ENCODE measurements at regions not wholly inside any gene's neighbourhood (a gene's known extent, or its start where the extent isn't known, plus 50 kb on each side); places are given as distances from the start of the nearest gene placed in this dataset.

DNA sequence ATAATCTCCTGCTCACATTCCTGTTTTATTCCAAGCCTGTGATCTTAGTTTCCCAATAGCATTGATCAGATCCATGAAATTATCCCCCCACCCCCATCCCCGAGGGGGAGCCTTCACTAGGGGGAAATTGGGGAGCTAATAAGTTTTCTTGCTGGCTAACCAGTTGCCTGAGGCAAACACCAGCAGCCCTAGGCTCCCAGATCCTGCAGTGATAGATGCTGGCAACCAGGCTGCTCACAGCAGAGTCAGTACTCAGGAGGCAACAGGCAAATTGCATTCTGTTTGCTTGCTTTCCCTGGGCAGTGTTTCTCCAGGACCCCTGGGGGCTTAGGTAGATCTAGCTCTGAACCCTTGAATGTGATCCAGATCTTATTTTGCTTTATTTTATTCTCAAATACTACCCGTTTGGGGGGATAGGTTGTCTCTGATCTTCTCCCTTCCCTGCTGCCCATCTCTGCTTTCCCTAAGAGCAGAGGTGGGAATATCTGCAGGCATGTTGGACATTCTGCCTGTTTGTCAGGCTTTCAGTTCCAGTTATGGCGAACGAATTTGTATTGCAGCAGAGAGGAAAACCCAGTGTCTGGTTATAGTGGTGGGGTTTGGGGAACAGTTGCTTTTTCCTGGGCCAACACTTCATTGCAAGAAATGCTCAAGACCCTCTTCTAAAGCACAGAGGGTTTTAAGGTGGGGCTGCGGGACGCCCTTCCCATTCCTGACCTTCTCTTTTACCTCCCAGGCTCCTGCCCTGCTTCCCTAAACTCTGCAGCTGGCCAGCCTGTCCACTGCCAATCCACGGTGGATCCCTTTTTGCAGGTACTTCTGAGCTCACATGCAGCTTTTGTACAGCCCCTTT lies 289.8 kb upstream of the PLXNA2 start:
- H3K36me3 ChIP-seq (ENCODE audit: low read depth) = no peaks in the 10 kb centered on the region
- TF ChIP-seq, protein P1, sequence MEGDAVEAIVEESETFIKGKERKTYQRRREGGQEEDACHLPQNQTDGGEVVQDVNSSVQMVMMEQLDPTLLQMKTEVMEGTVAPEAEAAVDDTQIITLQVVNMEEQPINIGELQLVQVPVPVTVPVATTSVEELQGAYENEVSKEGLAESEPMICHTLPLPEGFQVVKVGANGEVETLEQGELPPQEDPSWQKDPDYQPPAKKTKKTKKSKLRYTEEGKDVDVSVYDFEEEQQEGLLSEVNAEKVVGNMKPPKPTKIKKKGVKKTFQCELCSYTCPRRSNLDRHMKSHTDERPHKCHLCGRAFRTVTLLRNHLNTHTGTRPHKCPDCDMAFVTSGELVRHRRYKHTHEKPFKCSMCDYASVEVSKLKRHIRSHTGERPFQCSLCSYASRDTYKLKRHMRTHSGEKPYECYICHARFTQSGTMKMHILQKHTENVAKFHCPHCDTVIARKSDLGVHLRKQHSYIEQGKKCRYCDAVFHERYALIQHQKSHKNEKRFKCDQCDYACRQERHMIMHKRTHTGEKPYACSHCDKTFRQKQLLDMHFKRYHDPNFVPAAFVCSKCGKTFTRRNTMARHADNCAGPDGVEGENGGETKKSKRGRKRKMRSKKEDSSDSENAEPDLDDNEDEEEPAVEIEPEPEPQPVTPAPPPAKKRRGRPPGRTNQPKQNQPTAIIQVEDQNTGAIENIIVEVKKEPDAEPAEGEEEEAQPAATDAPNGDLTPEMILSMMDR (IDR thresholded peaks at IDR 0.05; ENCODE audit: poor library complexity, severe bottlenecking) = no peak
- no peaks in the 10 kb centered on the region for H3K9me3 ChIP-seq (ENCODE audit: severe bottlenecking)
- H3K4me3 ChIP-seq (ENCODE audit: severe bottlenecking) = no peak overlapping the region
- no peaks in the 10 kb centered on the region for H3K27me3 ChIP-seq (ENCODE audit: insufficient read depth, poor library complexity, severe bottlenecking)
- no peaks in the 10 kb centered on the region for H3K4me1 ChIP-seq (ENCODE audit: insufficient read depth, poor library complexity, severe bottlenecking)
- DNase-seq (ENCODE audit: low spot score) = no peak
- ATAC-seq (ENCODE audit: low read depth) = no peak
- H3K27ac ChIP-seq (ENCODE audit: poor library complexity, severe bottlenecking) = no peak overlapping the region

DNA sequence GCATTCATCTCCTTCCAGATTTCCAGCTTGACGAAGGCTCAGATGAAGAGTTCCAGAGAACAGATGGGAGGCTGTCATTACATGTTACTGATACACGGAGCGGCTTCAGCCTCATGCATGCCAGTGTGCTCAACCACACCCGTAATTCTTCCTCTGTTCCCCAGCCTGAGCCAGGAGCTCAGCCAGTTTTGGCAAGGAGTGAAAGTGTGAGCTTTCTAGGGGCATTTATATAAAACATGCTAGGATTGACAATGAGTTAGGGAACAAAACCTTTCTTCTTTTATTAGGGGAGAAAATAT lies 290.4 kb upstream of the PLXNA2 start:
- no peaks in the 10 kb centered on the region for H3K4me1 ChIP-seq (ENCODE audit: insufficient read depth, poor library complexity, severe bottlenecking)
- no peak for DNase-seq (ENCODE audit: low spot score)

DNA sequence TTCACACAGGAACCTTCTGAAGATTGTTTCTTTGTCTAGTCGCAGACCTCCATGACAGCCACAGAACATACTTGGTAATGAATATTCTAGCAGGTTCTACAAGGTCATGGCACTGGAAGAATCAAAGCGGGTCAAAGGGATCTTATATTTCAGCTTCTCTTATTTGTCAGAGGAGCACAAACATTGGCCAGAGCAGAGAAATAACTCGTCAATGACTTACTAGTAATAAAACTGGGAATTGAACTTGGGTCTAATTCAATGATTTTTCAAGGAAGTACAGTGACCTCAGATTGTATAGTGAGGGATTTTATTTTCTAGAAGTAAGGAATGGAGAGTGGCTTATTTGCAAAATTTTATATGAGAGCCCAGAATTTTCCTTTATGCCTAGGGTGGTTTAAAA lies 290.8 kb upstream of the PLXNA2 start:
- Histone ChIP-seq H3K27ac (ENCODE audit: poor library complexity, severe bottlenecking) (no peak overlapping the region), H3K4me3 (ENCODE audit: severe bottlenecking) (no peak overlapping the region), H3K9me3 (ENCODE audit: severe bottlenecking) (no peaks in the 10 kb centered on the region), H3K27me3 (ENCODE audit: insufficient read depth, poor library complexity, severe bottlenecking) (no peaks in the 10 kb centered on the region), H3K36me3 (ENCODE audit: low read depth) (no peaks in the 10 kb centered on the region), H3K4me1 (ENCODE audit: insufficient read depth, poor library complexity, severe bottlenecking) (no peaks in the 10 kb centered on the region)
- ATAC-seq (ENCODE audit: low read depth) = no peak
- TF ChIP-seq, protein P1 (IDR thresholded peaks at IDR 0.05; ENCODE audit: poor library complexity, severe bottlenecking) = no peak
- DNase-seq (ENCODE audit: low spot score) = no peak

More for the DNA sequence above, 290.4 kb upstream of the PLXNA2 start:
- no peak for ATAC-seq (ENCODE audit: low read depth)
- no peaks in the 10 kb centered on the region for H3K36me3 ChIP-seq (ENCODE audit: low read depth)
- TF ChIP-seq, protein P1 (IDR thresholded peaks at IDR 0.05; ENCODE audit: poor library complexity, severe bottlenecking) = no peak
- no peak overlapping the region for H3K4me3 ChIP-seq (ENCODE audit: severe bottlenecking)
- H3K9me3 ChIP-seq (ENCODE audit: severe bottlenecking) = no peaks in the 10 kb centered on the region
- H3K27me3 ChIP-seq (ENCODE audit: insufficient read depth, poor library complexity, severe bottlenecking) = no peaks in the 10 kb centered on the region
- no peak overlapping the region for H3K27ac ChIP-seq (ENCODE audit: poor library complexity, severe bottlenecking)

DNA sequence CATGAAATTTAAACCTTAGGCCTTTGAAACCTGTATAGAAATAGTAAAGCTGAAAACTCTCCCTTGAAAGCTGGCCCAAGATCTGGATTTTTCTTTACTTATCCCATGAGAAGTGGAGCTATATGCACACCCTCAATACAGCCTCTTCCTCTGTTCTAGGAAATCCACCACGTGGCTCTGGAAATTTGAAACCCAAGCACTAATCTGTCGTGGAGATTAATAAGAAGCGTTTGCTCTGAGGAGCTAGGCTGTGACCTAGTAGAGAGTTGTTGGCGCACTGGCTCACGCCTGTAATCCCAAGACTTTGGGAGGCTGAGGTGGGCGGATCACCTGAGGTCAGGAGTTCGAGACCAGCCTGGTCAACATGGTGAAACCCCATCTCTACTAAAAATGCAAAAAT lies 291.3 kb upstream of the PLXNA2 start:
- no peak overlapping the region for H3K27ac ChIP-seq (ENCODE audit: poor library complexity, severe bottlenecking)
- H3K36me3 ChIP-seq (ENCODE audit: low read depth) = no peaks in the 10 kb centered on the region
- no peaks in the 10 kb centered on the region for H3K27me3 ChIP-seq (ENCODE audit: insufficient read depth, poor library complexity, severe bottlenecking)
- no peak overlapping the region for H3K4me3 ChIP-seq (ENCODE audit: severe bottlenecking)
- H3K9me3 ChIP-seq (ENCODE audit: severe bottlenecking) = no peaks in the 10 kb centered on the region
- DNase-seq (ENCODE audit: low spot score) (no peak), ATAC-seq (ENCODE audit: low read depth) (no peak)
- TF ChIP-seq, protein P1 (IDR thresholded peaks at IDR 0.05; ENCODE audit: poor library complexity, severe bottlenecking) = no peak
- H3K4me1 ChIP-seq (ENCODE audit: insufficient read depth, poor library complexity, severe bottlenecking) = no peaks in the 10 kb centered on the region

DNA sequence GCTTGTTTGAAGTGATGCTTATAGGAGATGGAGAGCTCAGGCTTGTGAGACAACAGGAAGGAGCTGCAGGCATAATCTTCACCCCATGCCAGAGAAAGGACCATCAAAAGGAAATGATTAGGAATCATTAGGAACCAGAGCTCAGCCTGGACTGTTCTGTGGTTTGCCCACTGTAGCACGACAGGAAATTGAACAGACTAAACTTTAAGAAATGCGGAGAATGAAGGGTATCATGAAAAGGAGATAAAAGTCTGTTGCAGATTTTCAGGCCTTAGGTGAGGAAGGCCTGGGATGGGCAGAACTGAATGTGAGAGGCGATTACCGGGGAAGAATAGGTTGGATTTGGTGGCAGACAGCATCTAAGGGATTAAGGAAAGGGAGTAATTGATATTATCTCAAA lies 292.0 kb upstream of the PLXNA2 start:
- Histone ChIP-seq H3K27ac (ENCODE audit: poor library complexity, severe bottlenecking) (no peak overlapping the region), H3K4me3 (ENCODE audit: severe bottlenecking) (no peak overlapping the region), H3K9me3 (ENCODE audit: severe bottlenecking) (no peaks in the 10 kb centered on the region), H3K27me3 (ENCODE audit: insufficient read depth, poor library complexity, severe bottlenecking) (no peaks in the 10 kb centered on the region), H3K4me1 (ENCODE audit: insufficient read depth, poor library complexity, severe bottlenecking) (no peaks in the 10 kb centered on the region), H3K36me3 (ENCODE audit: low read depth) (no peaks in the 10 kb centered on the region)
- DNase-seq (ENCODE audit: low spot score) (no peak), ATAC-seq (ENCODE audit: low read depth) (no peak)
- TF ChIP-seq, protein P1 (IDR thresholded peaks at IDR 0.05; ENCODE audit: poor library complexity, severe bottlenecking) = no peak

Data from RWPE2 (cell line).